ENCODE measurements at regions not wholly inside any gene's neighbourhood (a gene's known extent, or its start where the extent isn't known, plus 50 kb on each side); places are given as distances from the start of the nearest gene placed in this dataset.

DNA sequence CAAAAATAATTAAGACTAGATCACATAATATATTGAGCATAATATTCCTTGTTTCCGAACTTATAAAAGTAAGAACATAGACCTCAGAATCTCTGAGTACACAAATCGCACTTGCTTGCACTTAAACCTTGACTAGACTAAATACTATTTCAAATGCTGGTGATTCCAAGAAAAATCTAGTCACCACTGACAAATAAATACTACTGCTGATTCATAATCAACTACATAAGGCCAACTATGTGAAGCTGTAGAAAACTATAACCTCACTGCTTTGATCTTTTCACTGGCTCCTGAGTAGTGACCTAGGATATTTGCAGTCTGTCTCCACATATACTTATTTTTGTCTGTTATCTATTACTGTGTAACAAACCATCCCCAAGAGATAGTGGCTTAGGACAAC is 245.4 kb downstream of the DIO2 start:
- TF ChIP-seq POLR2A (IDR thresholded peaks at IDR 0.05; ENCODE audit: low read length) (no peak), RAD21 (conservative IDR thresholded peaks at IDR 0.05 in 1 of 2, IDR thresholded peaks at IDR 0.05 in 1 of 2) (no peak), RNF2 (IDR thresholded peaks at IDR 0.05; ENCODE audit: borderline replicate concordance, low read depth) (no peak), CEBPB (IDR thresholded peaks at IDR 0.05) (no peak), SMC3 (IDR thresholded peaks at IDR 0.05) (no peak), ZC3H11A (IDR thresholded peaks at IDR 0.05) (no peak)
- TF ChIP-seq, protein P1, sequence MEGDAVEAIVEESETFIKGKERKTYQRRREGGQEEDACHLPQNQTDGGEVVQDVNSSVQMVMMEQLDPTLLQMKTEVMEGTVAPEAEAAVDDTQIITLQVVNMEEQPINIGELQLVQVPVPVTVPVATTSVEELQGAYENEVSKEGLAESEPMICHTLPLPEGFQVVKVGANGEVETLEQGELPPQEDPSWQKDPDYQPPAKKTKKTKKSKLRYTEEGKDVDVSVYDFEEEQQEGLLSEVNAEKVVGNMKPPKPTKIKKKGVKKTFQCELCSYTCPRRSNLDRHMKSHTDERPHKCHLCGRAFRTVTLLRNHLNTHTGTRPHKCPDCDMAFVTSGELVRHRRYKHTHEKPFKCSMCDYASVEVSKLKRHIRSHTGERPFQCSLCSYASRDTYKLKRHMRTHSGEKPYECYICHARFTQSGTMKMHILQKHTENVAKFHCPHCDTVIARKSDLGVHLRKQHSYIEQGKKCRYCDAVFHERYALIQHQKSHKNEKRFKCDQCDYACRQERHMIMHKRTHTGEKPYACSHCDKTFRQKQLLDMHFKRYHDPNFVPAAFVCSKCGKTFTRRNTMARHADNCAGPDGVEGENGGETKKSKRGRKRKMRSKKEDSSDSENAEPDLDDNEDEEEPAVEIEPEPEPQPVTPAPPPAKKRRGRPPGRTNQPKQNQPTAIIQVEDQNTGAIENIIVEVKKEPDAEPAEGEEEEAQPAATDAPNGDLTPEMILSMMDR (IDR thresholded peaks at IDR 0.05) = no peak
- TF ChIP-seq, protein P2, sequence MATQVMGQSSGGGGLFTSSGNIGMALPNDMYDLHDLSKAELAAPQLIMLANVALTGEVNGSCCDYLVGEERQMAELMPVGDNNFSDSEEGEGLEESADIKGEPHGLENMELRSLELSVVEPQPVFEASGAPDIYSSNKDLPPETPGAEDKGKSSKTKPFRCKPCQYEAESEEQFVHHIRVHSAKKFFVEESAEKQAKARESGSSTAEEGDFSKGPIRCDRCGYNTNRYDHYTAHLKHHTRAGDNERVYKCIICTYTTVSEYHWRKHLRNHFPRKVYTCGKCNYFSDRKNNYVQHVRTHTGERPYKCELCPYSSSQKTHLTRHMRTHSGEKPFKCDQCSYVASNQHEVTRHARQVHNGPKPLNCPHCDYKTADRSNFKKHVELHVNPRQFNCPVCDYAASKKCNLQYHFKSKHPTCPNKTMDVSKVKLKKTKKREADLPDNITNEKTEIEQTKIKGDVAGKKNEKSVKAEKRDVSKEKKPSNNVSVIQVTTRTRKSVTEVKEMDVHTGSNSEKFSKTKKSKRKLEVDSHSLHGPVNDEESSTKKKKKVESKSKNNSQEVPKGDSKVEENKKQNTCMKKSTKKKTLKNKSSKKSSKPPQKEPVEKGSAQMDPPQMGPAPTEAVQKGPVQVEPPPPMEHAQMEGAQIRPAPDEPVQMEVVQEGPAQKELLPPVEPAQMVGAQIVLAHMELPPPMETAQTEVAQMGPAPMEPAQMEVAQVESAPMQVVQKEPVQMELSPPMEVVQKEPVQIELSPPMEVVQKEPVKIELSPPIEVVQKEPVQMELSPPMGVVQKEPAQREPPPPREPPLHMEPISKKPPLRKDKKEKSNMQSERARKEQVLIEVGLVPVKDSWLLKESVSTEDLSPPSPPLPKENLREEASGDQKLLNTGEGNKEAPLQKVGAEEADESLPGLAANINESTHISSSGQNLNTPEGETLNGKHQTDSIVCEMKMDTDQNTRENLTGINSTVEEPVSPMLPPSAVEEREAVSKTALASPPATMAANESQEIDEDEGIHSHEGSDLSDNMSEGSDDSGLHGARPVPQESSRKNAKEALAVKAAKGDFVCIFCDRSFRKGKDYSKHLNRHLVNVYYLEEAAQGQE (IDR thresholded peaks at IDR 0.05) = no peak

Data from A549 (cell line).